Gastrocnemius medialis (tissue), 4 donors: ENCODE measurements at regions not wholly inside any gene's neighbourhood (a gene's known extent, or its start where the extent isn't known, plus 50 kb on each side); places are given as distances from the start of the nearest gene placed in this dataset.

ENCODE experiments used
- ATAC-seq, 2 donors: fragments of 150-250 bp; one replicate each; pipeline ENCODE4 v1.9.1; 2016
- DNase-seq, 2 donors: peaks; one replicate each; pipeline ENCODE4 v3.0.0-alpha.2; 2019
- H3K27ac ChIP-seq, 4 donors: fragments of 200-600 bp; sonication (generic); 1 replicate in 1 of 4; 2 replicates in 3 of 4; pipeline ENCODE4 v1.5.1; 2016 to 2018; ENCODE audit warnings: mild to moderate bottlenecking in 2 of 4, moderate library complexity in 1 of 4
- H3K27me3 ChIP-seq, 3 donors: fragments of 200-600 bp; sonication (generic) in 2 of 3; 1 replicate in 1 of 3; 2 replicates in 2 of 3; pipeline versions ENCODE4 v1.5.1 to v1.6.0; 2016 to 2019; ENCODE audit warnings: mild to moderate bottlenecking in 1 of 3, moderate library complexity in 1 of 3
- H3K36me3 ChIP-seq, 2 donors: fragments of 200-600 bp; sonication (generic) in 1 of 2; one replicate each; pipeline ENCODE4 v1.5.1; 2017 to 2018
- H3K4me1 ChIP-seq, 2 donors: fragments of 200-600 bp; sonication (generic) in 1 of 2; one replicate each; pipeline ENCODE4 v1.5.1; 2016 to 2017; ENCODE audit warnings: mild to moderate bottlenecking in 2 of 2
- H3K4me3 ChIP-seq, 4 donors: fragments of 200-600 bp; sonication (generic) in 3 of 4; 1 replicate in 1 of 4; 2 replicates in 3 of 4; pipeline ENCODE4 v1.5.1; 2016 to 2019; ENCODE audit warnings: mild to moderate bottlenecking in 2 of 4
- H3K9me3 ChIP-seq, 3 donors: fragments of 200-600 bp; sonication (generic) in 2 of 3; 1 replicate in 1 of 3; 2 replicates in 2 of 3; pipeline ENCODE4 v1.5.1; 2016 to 2019
- POLR2A ChIP-seq, 2 donors: fragments of 450-650 bp; IDR thresholded peaks; one replicate each; pipeline ENCODE4 v1.6.1; 2017; ENCODE audit warnings: antibody characterized with exemption in 2 of 2, mild to moderate bottlenecking in 2 of 2, moderate library complexity in 2 of 2
- in situ Hi-C, 4 donors: fragments of 200-750 bp; cut with MboI; loops; one replicate each; pipeline versions ENCODE4 v1.15.0 to v1.8.0; 2017; ENCODE audit warnings: low sequenced_read_pairs in 4 of 4
- intact Hi-C: fragments of 100-400 bp; cut with DNase I; formaldehyde crosslinking; loops from one replicate; pipeline ENCODE4 v1.15.1; 2023; ENCODE audit warnings: low total_unique reads
- TF ChIP-seq, protein P1 (sequence below), 5 experiments: fragments of 450-650 bp in 3 of 5; fragments of 200-600 bp in 2 of 5; sonication (generic) in 2 of 5; IDR thresholded peaks in 4 of 5; conservative IDR thresholded peaks in 1 of 5; 1 replicate in 4 of 5; 2 replicates in 1 of 5; pipeline ENCODE4 v1.5.1; 2016 to 2019; ENCODE audit warnings: antibody characterized with exemption in 5 of 5, mild to moderate bottlenecking in 3 of 5, moderate library complexity in 3 of 5

DNA sequence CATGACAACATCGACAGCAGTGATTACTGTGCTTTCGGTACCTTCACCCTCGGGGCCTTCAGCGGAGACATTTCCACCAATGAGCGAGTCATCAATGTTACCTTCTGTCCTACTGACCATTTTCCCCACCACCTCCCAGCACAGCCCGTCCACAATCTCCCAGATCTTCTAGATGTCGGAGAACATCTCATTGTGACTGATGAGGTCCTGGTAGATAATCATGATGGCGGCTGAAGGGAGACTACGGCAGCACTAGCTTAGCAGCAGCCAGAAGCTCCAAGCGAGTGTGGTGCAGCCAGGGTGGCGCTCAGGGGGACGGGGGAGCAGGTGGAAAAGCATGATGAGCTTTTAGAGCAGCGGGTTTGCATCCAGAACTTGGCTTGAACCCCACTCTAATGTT is 379.0 kb downstream of the TLR4 start:
- Histone ChIP-seq H3K27ac (no peak overlapping the region), H3K27me3 (no peaks in the 10 kb centered on the region), H3K36me3 (no peaks in the 10 kb centered on the region), H3K4me3 (no peak overlapping the region), H3K4me1 (no peaks in the 10 kb centered on the region), H3K9me3 (no peaks in the 10 kb centered on the region)
- intact Hi-C loops: no loop called here
- DNase-seq (no peak), ATAC-seq (no peak)
- TF ChIP-seq, protein P1, sequence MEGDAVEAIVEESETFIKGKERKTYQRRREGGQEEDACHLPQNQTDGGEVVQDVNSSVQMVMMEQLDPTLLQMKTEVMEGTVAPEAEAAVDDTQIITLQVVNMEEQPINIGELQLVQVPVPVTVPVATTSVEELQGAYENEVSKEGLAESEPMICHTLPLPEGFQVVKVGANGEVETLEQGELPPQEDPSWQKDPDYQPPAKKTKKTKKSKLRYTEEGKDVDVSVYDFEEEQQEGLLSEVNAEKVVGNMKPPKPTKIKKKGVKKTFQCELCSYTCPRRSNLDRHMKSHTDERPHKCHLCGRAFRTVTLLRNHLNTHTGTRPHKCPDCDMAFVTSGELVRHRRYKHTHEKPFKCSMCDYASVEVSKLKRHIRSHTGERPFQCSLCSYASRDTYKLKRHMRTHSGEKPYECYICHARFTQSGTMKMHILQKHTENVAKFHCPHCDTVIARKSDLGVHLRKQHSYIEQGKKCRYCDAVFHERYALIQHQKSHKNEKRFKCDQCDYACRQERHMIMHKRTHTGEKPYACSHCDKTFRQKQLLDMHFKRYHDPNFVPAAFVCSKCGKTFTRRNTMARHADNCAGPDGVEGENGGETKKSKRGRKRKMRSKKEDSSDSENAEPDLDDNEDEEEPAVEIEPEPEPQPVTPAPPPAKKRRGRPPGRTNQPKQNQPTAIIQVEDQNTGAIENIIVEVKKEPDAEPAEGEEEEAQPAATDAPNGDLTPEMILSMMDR (IDR thresholded peaks at IDR 0.05 in 4 of 5, conservative IDR thresholded peaks at IDR 0.05 in 1 of 5): no peak
- no peak for TF ChIP-seq POLR2A (IDR thresholded peaks at IDR 0.05)
- in situ Hi-C loops: no loop called here

DNA sequence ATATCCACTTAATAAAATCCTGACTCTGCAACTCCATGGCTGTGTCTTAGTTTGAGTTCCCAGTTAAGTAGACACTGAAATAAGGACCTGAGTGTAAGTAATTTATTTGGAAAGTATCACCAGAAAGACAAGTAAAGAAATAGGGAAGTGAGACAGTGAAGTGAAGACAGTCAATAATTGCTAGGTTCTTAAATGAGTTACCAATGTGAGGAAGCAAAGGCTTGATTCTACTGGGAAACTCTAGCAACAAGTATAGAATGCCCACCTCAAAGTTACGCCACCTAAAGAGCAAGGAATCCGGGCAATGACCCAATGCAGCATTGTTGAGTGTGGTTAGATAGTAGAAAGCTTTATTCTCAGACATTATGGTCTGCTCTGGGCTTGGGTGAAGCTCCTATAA is 383.9 kb downstream of the TLR4 start:
- intact Hi-C loops (no loop called here), in situ Hi-C loops (no loop called here)
- no peaks in the 10 kb centered on the region for H3K9me3 ChIP-seq
- no peaks in the 10 kb centered on the region for H3K4me1 ChIP-seq
- no peak overlapping the region for H3K4me3 ChIP-seq
- H3K27me3 ChIP-seq: no peaks in the 10 kb centered on the region
- DNase-seq (no peak), ATAC-seq (no peak)
- H3K36me3 ChIP-seq: no peaks in the 10 kb centered on the region
- H3K27ac ChIP-seq: no peak overlapping the region
- no peak for TF ChIP-seq POLR2A (IDR thresholded peaks at IDR 0.05)
- TF ChIP-seq, protein P1 (IDR thresholded peaks at IDR 0.05 in 4 of 5, conservative IDR thresholded peaks at IDR 0.05 in 1 of 5): no peak

DNA sequence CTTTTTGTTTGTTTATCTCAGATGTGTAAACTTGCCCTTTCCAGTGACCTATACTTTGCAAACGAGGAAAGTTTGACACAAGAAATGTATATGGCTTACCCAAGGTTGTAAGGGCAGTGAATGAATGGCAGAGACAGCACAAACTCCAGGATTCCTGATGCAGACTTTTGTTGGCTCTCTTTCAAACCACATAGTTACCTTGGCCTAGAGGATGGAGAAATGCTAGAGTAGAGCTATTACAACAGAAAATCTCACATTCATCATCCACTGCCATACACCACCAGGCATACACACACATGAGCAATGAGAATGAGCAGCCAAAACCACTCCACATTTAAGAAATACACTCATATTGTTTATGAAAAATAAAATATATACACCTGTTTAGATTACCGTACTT is 387.0 kb downstream of the TLR4 start:
- H3K27me3 ChIP-seq: no peaks in the 10 kb centered on the region
- no peaks in the 10 kb centered on the region for H3K36me3 ChIP-seq
- ATAC-seq (no peak), DNase-seq (no peak)
- no peaks in the 10 kb centered on the region for H3K9me3 ChIP-seq
- H3K27ac ChIP-seq: no peak overlapping the region
- no peak overlapping the region for H3K4me3 ChIP-seq
- no peaks in the 10 kb centered on the region for H3K4me1 ChIP-seq
- TF ChIP-seq, protein P1 (IDR thresholded peaks at IDR 0.05 in 4 of 5, conservative IDR thresholded peaks at IDR 0.05 in 1 of 5): no peak
- no peak for TF ChIP-seq POLR2A (IDR thresholded peaks at IDR 0.05)
- in situ Hi-C loops (no loop called here), intact Hi-C loops (no loop called here)

DNA sequence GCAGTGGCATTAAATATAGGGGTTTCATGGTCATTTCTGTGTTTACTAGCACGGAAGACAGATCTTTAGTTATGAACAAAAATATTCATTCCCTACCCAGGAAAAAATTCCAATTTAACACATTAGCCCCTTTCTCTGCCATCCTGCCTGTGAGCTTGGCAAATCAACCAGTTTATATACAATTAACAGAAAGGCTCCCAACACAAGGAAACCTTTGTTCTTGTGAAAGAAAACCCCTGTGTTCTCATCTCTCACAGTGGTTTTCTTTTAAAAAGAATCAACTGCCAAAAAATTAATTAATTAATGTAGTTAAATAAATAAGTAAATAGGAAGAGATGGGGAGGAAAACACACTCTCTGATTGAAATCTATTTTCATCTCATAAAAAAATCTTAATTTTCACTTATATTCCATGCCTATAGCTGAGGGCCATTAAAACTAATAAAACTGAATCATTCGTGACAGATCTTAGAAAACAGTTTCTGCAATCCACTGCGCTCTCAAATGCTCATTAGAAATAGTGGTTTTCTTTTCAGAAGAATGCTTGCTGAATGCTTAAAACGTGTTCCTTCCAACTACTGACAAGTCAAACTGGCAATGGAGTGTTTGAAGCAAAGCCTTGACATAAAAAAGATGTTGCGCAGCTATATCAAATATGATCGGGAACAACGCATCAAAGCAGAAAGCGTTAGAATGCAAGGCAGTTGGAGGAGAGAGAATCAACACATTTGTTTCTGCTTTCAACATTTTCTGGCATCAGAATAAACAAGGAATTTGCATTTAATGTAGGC is 387.7 kb downstream of the TLR4 start:
- Histone ChIP-seq H3K27me3 (no peaks in the 10 kb centered on the region), H3K9me3 (no peaks in the 10 kb centered on the region), H3K36me3 (no peaks in the 10 kb centered on the region), H3K4me1 (no peaks in the 10 kb centered on the region), H3K27ac (no peak overlapping the region), H3K4me3 (no peak overlapping the region)
- ATAC-seq (no peak), DNase-seq (no peak)
- intact Hi-C loops (no loop called here), in situ Hi-C loops (no loop called here)
- TF ChIP-seq, protein P1 (IDR thresholded peaks at IDR 0.05 in 4 of 5, conservative IDR thresholded peaks at IDR 0.05 in 1 of 5): no peak
- TF ChIP-seq POLR2A (IDR thresholded peaks at IDR 0.05): no peak

DNA sequence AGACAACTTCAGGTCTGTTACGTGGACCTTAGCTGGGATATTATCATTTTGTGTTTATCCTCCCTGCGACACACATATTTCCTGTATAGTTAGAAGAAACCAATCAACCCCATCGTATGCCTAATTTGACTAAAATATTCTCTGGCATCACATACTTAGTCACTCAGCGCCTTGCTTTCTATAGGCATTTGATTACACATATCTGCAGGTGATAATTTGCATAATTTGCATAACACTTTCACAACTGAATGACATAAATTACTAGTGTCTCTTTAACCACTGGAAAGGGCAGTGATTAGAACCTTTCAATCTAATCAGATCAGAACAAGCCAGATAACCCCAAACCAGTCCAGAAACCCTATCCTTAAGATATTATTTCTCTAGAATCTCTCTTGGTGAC is 390.2 kb downstream of the TLR4 start:
- no peaks in the 10 kb centered on the region for H3K27me3 ChIP-seq
- TF ChIP-seq POLR2A (IDR thresholded peaks at IDR 0.05): no peak
- TF ChIP-seq, protein P1 (IDR thresholded peaks at IDR 0.05 in 4 of 5, conservative IDR thresholded peaks at IDR 0.05 in 1 of 5): no peak
- intact Hi-C loops: no loop called here
- H3K36me3 ChIP-seq: no peaks in the 10 kb centered on the region
- H3K4me3 ChIP-seq: no peak overlapping the region
- no peaks in the 10 kb centered on the region for H3K4me1 ChIP-seq
- no peak overlapping the region for H3K27ac ChIP-seq
- no peak for ATAC-seq
- H3K9me3 ChIP-seq: no peaks in the 10 kb centered on the region
- in situ Hi-C loops: no loop called here
- no peak for DNase-seq
